CD4-positive, alpha-beta T cell treated with Interleukin-21 for 1 hour (primary cell): ENCODE measurements at regions not wholly inside any gene's neighbourhood (a gene's known extent, or its start where the extent isn't known, plus 50 kb on each side); places are given as distances from the start of the nearest gene placed in this dataset.

Experiments
- DNase-seq: peaks from one replicate; pipeline ENCODE4 v3.0.0-alpha.2; 2020

DNA sequence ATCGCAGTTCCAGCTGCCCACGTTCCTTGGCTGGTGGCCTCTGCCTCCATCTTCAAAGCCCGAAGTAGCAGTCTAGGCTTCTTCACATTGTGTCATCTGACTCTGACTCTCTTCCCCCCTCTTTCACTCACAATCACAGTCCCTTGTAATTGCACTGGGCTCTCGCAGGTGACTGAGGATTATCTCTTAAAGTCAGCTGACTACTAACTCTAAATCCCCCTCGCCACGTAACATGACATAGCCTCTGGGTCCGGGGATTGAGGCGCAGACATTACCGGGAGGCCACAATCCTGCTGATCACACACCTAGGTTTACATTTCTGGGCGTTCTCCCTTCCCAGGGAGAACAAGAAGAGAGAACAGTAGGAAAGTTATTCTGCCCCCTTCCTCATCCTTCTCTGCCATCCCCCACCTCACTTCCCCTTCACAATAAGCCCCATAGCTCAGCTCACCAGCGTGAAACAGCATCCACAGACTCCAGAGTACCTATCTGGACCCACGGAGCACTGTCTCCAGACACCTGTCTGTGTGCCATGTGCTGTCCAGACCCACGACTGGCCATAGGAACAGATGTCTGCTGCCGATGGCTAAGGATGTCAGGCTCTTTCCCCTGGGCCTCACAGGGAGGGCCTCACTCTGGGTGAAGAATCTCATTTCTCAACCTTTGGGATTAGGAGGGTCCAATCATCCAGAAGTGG is 64.3 kb upstream of the FZD7 start:
- no peak for DNase-seq

DNA sequence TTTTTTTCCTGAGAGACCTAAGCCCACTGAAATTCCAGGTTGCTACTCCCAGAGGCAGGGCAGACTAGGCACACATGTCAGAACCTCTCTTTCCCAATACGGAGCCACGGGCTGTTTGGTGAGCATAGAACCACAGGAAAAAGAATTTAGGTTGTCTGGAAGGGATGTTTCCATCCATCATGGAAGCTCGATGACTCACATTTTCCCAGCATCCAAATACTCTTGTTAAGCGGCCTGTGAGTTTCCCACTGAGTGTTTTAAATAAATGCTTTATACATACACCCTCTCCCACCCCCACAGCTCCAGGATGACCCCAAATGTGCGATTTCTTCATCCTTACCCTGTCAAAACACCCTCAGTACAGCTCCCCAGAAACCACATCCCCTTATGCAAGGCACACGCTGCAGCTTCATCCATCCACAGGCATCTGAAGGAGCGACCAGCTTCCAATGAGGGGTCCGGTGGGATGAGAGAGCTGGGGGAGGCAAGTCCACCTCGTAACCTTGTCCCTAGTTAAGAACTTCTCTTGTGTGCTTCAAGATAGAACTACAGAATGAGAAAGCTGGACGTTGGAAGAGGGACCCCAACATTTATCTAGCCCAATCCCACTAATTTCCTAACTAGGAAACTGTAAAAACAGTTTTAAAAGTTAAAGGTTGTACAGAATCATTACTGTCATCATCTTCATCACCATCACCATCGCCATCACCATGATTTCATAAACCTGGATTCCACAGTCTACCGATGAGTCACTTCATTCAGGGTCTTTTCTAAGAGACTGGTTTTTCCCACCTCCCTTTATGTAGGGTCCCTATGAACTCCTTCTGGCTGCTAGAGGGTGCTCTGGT is 63.5 kb upstream of the FZD7 start:
- DNase-seq = no peak

DNA sequence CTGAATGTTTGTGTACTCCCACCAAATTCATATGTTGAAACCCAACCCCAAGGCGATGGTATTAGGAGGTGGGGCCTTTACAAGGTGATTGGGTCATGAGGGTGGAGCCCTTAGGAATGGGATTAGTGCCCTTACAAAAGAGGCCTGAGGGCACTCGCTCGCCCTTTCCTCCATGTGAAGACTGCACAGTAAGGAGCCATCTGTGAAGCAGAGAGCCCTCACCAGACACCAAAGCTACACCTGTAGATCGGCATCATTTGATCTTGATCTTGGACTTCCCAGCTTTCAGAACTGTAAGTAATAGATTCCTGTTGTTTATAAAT is 62.9 kb upstream of the FZD7 start:
- no peak for DNase-seq

DNA sequence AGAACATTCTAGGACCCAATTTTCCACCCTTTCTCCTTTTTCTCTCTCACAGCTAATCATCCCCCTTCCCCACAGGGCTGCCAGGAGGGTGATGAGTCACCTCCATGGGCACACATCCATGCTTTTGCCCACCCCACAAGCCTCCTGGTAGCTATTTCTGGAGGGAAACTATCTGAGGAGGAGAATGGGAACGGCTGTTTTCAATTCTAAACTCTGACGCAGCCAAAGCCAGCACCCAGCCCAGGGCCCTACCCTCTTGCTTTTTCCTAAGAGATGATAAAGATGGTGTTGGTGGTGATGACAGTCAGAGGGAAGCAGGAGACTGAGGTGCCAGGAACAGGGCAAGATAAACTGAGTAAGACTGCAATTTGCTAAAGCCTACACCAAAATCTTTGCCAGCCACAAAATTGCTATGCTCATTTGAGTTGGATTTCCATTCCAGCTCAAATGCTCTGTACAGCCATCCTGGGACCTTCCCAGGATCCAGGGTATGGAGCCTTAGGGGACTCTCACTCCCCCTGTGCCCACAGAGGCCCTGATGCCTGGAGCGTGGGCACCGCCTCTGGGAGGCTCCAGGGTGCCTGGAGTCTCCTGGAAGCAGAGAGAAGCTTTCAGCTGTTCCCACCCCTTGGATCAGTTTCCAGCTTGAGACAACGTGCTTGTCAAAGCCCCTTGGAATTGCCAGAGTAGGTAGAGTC is 62.0 kb upstream of the FZD7 start:
- no peak for DNase-seq

DNA sequence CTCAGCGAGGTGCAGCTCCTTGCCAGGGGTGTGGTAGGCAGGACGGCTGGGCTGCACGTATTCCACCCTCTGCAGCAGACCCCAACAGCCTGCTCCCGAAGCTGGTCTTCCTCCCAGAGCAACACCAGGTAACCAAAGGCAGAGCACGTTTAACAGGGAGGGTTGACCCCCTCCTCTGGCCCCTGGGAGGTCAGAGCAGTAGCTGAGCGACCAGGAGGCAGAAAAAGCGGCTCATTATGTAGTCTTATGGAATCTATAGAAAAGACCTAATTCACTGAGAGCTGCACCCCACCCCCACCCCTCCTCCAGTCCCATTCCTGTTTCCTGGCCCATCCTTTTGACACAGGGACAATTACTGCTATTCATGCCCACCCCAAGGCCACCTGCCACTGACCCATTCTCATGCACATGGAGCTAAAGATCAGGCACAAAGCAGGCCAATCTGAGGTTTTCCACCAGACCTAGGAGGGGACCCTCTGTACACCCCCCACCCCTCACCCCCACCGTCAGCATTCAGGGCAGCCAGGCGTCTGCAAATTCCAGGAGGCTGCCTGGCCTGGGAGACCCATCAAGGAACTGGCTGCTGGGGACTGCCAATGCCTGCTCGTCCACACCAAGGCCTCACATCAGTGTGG is 60.9 kb upstream of the FZD7 start:
- DNase-seq = no peak

DNA sequence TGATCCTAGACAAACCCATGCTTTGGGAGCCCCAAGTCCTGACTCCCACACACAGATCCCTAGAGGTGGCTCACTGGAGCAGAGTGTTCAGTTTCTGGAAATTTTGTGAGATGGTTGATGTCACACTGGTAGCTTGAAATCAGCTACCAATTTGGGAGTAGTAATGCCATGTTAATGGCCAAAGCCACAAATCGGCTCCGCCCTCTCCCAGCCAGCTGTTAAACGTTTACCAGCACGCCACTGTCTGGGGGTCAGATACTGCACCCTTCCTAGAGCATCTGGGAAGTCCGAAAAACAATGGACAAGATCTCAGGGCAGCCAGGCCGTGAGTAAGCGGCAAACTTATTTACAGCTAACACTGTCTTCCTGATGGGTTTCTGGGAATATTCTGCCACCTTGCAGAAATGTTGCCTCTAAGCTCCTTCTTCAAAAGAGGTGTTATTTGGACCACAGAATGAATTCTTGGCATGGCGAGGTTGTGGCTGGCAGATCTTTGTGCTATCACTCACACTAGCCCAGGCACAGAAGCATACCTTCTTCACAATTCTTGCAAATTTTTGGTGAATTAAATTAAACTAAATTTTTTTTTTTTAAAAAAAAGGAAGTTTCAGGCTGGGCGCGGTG is 60.2 kb upstream of the FZD7 start:
- no peak for DNase-seq

DNA sequence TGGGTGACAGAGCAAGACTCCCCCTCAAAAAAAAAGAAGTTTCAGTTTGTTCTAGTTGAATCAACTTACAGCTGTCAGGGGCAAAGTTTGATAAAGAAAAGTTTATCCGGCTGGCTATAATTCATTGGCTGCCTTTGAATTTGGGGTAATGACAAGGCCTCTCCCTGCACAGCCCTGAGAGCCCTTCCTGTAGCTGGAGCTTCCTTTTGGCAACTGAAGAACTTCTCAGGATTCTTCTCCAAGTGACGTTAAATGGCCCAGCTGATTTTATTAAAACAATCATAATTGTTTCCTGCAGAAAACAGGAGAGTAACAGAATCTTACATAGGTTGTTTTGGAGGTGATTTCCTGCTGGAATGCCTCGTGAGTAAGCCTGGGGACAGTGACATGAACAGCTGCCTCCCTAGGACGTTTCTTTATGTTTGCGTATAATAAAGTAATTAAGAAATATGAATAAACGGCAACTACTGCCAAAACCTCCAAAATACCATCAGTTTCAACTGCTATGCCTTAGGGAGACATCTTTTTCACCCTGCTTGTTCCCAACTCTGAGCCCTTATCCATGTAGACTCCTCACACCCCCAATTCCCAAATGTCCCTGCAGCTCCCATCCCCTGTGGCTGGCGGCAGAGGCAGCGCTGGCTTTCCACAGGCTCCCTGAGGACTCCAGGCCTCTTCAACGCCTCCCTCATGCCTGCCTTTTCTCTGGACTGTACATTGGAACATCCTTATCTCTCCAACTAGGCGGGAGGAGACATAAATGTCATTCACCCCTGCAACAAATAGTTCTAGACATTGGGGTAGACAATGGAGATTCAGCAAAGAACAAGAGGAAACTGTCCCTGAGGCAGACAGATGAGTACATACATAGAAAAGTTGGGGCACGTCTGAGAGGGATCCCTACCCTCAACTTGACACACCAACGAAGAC is 59.2 kb upstream of the FZD7 start:
- DNase-seq = no peak

DNA sequence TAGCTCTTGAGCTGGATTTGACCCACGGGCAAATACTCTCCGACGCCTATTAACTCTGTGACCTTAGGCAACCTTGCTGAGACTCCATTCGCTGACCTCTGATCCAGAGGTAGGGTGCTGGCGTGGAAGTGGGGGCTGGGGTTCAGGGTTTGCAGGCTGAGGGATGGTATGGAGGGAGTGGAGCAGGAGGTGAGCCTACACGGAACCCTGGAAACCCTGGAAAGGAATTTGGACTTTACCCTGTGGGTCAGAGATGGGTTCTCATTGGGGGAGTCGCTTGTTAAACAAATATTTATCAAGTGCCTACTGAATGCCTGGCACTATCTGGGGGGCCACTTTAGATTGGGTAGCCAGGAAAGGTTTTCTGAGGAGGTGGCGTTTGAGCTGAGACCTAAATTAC is 58.2 kb upstream of the FZD7 start:
- no peak for DNase-seq

DNA sequence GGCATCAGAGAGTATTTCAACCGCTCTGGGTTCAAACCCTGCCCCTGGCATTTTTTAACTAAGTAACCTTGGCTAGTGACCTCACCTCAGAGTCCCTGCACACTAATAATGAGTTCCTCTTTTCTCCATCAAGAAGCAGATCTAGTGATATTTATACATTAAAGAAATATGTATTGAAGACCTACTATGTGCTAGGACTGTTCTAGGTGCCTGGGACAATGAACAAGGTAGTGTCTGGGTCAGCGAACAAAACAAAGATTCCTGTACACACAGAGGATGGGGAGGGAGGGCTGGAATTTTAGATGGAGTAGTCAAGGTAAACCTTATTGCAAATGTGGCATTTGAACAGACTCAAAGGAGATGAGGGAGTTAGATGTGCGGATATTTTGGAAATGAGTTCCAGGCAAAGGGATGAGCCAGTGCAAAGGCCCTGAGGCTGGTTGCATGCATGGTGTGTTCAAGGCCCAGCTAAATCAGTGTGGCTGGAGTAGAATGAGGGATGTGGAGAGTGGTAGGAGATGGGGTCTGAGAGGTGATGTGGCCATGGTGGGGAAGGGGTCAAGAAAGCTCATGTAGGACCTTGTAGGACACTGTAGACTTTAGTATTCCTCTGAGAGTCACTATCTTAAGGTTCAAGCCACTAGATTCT is 57.6 kb upstream of the FZD7 start:
- DNase-seq = no peak

DNA sequence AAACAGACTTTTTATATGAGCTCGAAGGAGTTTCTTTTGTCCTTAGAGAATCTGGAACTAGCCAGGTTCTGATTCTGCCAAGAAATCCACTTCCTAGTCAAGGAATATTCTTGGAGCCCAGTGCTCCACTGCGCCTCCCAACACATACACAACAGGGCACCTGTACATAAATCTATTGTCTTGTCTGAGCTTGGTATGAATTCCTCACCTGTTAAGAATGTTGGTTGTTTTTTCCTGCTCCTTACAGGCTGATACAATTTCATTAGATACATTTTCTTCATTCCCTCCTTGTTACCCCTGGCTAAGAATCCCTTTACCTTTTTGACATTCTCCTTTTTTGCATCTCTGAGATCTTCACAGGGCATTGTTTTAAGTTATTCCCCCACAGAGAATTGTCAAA is 56.0 kb upstream of the FZD7 start:
- no peak for DNase-seq

DNA sequence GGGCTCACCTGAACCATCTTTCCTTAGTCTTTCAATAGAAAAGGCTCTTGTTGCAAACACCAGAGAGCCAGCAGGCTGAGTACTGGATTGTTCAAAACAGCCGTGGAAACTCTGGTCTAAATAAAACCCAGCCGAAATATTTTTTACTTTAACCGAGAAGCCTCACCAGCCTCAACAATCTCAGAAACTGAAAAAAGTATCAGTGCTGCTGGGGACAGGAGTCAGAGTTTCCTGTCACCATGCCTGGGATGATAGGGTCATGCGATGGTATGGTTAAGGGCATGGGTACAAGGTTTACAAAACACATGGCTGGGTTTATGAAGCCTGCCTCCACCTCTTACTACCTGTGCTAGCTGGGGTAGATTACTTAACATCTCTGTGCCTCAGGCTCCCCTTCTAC is 55.3 kb upstream of the FZD7 start:
- no peak for DNase-seq

DNA sequence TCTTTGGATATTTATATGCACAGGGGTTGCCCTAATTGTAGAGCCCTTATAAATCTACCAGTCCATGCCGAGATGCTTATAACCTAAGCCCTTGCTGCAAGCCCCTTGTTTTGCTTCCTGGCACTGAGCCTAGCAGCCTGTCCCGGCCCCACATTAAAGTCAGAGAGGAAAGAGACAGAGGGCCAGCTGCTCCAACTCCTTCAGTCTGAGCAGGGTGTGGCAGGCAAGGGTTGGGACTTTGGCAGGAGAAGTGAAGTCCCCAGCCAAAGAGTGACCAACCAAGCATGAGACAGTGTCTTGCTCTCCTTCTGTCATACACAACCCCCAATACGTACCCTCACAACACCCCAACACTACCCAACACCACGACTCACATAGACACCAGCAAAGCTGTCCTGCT is 54.7 kb upstream of the FZD7 start:
- no peak for DNase-seq

DNA sequence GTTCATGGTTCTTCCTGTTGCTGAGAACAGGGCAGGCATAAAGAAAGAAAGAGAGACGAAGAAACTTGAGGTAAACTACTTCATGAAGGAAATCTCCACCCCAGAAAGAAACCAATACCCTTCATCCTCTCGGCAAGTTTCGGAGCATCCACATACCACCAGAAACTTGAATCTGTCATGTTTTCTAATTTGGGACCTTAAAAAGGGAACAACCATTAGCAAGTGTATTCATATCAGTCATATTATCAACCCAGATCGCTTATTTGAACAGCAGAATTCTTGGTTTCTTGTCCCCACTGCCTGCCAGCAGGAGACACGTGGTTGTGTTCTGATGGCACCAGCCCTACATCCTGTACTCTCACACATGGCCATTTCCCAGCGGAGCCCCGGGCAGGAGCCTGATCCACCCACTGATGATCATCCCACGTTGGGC is 53.2 kb upstream of the FZD7 start:
- DNase-seq = no peak

DNA sequence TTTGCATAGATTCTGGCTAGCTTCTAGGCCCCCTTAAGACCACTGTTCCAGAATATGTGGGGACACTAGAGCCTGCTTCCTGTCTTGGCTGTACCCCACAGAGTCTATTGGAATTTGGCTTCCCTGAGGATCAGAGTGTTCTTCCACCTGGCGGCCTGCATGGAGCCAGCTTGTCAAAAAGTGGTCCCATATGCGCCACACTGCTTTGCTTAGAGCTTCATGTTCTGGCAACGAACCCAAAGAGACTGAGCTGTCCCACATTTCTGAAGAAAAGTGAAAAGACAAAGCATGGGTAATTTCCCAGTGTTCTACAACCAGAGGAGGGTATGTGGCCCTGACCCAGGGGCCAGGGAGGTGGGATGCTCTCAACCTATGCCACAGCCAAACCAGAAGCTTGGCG is 52.7 kb upstream of the FZD7 start:
- DNase-seq = no peak

DNA sequence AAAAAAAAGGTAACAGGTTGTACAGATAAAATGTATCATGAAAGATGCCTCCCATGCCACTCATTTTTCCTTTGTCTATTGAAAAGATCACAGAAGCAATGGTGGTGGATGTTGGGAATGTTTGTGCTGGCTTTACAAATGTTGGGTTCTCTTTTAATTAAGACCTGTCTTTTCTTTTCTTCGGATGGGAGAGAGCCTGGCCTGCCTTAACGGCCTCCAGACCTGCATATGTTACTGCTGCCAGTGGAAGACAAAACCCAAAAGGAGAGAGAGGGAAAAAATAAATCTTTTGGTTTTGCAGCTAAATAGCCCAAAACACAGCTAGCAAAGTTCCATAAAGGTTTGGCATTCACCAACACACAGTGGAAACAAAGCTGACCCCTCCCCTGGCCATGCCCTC is 50.5 kb upstream of the FZD7 start:
- no peak for DNase-seq

DNA sequence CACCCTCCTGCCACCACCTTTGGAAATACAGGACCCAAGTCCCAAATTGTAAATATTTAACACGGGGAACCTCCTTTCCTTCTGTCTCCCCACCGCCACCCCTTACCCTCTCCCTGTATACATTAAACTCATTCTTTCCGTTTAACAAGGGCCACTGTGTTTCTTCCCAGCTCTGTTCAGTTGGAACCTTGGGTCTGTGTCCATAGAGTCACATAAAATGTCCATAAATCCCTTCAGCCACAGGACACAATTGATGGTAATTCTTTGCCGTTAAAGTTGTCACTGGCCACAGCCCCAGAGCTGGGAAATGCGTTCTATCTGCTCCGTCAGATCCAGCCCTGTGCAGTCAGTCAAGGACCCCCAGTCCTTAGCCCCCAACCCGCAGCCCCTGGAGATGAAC is 49.9 kb upstream of the FZD7 start:
- DNase-seq = no peak
